NCI-H345 treated with DMSO at 0.1 percent for 48 hours (cell line): ENCODE measurements at regions not wholly inside any gene's neighbourhood (a gene's known extent, or its start where the extent isn't known, plus 50 kb on each side); places are given as distances from the start of the nearest gene placed in this dataset.
A peak's percentile ranks its signal among the peaks of the same experiment; 100 is the strongest.
"Not testable (repeated sequence)": the region's sequence is repeated elsewhere in the genome, so short reads cannot be mapped to it uniquely, and the experiment has no call there.

ENCODE experiments used
- DNase-seq: peaks from one replicate; lab custom pipeline; 2025; ENCODE audit not compliant: unreplicated experiment; lab: John Stamatoyannopoulos, UW

DNA sequence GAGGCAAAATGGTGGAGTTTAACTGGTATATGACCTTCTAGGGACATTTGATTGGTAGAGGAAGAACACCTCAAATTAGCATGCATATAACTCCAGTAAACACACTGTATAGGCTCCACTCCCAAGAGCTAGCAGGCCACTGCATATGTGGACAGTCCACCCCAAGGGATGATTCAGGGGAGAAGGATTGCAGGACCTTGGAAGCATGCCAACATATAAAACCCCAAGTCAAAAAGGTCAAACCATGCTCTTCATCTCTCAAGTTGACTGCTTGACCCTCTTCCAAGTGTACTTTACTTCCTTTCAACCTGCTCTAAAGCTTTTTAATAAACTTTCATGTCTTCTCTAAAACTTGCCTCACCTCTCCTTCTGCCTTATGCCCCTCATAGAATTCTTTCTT is 459.9 kb upstream of the CCDC179 start:
- no peak for DNase-seq

GRCh38 chr11:23335586-23335985 is 475.3 kb upstream of the CCDC179 start:
- DNase-seq, result not testable (repeated sequence)

- no peak for DNase-seq
Measured at GRCh38 chr11:23336961-23337360, 476.7 kb upstream of the CCDC179 start.

DNA sequence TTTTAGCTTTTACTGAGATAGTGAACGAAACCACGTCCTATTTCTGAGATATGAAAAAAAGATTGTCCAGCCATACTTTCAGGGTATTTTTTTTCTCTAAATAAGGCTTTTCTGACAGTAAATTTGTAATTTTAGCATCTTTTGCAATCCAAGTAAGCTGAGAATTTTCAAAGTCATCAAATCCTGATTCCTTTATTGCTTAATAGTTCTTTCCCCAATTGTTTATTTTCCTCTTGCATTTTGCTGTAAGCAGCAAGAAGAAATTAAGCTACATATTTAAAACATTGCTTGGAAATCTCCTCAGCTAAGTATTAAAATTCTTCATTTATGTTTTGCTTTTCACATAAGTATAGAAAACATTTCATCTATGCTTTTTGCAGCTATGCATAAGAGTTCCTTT is 493.3 kb upstream of the CCDC179 start:
- no peak for DNase-seq

DNA sequence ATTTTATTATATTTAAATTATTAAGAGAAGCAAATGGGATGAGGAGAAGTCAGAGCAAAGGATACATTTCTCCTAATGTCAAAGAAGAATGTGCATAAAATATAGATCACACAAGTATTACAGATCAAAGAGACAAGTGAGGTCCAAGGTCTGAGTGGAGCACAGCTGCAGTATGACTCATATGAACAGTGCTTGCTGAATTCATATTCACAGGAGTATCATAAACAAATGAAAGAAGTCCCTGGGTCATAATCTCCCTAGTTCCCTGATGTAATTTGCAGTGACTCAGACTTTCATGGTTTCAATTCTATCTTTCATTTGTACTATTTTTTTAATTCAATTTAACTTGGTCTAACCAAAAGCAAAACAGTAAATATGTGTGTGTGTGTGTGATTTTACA is 499.0 kb upstream of the CCDC179 start:
- no peak for DNase-seq

GRCh38 chr11:23364076-23364475 is 503.8 kb upstream of the CCDC179 start:
- no peak for DNase-seq

GRCh38 chr11:23370580-23371275 is 510.5 kb upstream of the CCDC179 start:
- no peak for DNase-seq

DNA sequence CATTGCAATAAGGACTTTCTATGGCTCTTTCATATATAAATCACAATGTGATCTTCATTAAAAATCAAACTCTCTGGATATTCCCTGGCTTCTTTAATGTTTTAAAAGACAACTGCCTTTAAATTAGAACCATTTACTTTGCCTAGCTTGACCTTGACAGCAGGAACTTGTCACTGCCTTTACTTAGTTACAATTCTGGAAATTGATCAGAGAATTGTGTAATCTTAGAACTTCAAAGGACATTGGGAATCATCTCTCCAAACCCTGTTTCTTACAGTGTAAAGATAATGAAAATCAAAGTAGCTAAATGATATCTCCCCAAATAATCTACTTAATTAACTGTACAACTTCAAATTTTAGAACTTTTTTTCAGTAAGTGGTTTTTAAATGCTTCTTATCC is 517.6 kb upstream of the CCDC179 start:
- DNase-seq, result no peak

- DNase-seq, result no peak
Measured at GRCh38 chr11:23391031-23391430, 530.8 kb upstream of the CCDC179 start.

DNA sequence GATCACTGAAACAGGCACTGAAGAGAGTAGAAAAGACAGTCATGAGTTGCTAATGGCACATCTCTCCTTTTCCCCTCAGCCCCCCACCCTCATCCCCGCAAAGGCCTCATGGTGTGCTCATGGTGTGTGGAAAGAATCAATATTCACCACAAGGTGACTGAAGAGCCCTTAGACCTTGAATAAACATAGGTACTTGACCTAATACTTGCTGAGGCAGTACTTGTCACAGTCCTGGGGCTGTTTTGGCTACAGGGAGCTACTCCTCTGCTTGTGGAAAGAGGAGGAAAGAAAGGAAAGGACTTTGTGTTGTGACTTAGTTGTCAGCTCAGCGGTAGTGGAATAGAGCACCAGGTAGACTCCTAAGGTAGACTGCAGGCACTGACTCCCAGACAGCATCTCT is 537.8 kb upstream of the CCDC179 start:
- DNase-seq, result peak; percentile 67

DNA sequence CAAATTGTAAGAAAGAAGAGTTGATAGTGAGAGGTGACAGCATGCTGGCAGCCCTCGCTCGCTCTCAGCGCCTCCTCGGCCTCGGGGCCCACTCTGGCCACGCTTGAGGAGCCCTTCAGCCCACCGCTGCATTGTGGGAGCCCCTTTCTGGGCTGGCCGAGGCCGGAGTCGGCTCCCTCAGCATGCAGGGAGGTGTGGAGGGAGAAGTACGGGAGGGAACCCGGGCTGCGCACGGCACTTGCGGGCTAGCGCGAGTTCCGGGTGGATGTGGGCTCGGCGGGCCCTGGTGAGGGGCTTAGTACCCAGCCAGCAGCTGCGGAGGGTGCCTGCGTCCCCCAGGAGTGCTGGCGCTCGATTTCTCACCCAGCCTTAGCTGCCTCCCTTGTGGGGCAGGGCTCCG is 539.7 kb upstream of the CCDC179 start:
- DNase-seq, result no peak

DNA sequence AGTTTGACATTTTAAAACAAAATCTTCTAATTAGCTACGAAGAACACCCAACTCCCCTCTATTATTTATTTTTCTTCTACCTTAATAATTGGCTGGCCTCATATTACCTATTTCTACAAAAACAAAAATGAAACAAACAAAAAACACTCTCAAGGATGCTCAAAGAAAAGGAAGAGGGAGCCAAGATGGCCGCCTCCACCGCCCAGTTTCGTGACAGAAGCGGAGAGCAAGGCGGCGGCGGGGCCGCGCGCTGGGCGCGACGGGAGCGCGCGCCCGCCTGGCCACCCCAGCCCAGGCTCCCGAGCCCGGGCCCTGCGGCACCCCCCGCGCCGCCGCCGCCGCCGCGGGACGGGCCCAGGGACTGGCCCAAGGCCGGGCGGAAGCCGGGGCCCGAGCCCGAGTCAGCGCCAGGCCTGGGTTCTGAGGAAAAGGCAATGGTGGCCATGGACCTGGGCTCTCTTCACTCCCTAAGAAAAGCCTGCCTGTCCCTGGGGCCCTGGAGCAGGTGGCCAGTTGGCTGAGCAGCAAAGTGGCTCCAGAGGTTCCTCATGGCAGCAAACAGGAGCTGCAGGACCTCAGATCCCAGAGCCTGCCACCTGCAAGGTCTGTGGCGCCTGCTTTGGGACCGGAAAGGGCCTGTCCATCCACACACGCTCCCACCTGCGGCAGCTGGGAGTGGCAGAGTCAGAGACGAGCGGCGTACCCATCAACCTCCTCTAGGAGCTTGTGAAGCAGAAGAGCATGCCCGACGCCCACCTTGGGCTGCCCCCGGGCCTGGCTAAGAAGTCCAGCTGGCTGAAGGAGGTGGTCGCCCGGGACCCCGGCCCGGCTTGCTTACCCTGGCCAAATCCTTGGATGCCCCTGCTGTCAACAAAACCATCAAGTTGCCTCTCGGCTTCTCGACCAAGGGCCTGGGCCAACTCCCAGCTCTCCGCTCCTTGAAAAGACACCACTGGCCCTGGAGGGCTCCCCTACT is 543.2 kb upstream of the CCDC179 start:
- DNase-seq, result no peak

DNA sequence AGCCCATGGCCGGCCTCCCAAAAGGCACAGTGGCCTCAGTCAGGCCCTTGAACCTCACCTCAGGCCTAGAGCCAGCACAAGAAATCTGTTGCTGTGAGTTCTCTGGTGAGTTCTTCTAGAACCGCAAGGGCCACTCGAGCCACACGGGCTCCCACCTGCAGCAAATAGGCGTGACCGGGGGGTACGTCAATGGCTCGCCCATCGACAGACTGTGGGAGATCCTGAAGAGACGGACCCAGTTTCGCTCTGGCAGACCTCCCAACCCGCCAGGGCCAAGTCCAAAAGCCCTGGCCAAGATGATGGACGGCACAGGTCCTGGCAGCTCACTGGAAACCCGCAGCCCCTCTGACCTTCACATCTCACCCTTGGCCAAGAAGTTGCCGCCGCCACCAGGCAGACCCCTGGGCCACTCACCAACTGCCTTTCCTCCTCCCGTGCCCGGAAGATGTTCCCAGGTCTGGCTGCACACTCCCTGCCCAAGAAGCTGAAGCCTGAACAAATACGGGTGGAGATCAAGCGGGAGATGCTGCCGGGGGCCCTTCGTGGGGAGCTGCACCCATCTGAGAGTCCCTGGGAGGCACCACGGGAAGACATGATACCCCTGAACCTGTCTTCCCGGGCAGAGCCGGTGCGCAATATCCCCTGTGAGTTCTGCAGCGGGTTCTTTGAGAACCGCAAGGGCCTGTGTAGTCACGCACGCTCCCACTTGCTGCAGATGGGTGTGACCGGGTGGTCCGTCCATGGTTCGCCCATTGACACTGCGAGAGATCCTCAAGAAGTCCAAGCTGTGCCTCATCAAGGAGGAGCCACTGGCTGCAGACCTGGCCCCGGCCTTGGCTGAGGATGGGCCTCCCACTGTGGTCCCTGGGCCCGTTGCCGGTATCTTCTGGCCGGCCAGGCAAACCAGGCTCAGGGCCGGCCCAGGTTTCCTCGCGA is 544.2 kb upstream of the CCDC179 start:
- no peak for DNase-seq

DNA sequence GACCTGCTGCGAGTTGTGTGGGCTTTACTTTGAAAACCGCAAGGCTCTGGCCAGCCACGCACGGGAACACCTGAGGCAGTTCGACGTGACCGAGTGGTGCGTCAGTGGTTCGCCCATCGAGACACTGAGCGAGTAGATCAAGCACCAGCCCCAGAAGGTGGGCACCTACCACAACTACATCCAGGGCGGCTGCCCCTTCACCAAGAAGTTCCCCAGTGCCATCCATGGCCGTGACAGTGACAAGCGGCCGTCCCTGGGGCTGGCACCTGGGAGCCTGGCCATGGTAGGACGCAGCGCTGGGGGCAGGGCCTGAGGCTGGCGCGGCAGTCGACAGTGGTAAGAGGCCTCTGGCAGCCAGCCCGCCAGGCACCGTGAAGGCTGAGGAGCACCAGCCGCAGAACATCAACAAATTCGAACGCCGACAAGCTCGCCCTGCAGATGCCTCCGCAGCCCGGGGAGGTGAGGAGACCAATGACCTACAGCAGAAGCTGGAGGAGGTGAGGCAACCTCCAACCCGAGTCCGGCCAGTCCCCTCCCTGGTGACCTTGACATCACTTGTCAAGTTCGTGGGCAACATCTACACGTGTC is 545.2 kb upstream of the CCDC179 start:
- DNase-seq, result no peak

DNA sequence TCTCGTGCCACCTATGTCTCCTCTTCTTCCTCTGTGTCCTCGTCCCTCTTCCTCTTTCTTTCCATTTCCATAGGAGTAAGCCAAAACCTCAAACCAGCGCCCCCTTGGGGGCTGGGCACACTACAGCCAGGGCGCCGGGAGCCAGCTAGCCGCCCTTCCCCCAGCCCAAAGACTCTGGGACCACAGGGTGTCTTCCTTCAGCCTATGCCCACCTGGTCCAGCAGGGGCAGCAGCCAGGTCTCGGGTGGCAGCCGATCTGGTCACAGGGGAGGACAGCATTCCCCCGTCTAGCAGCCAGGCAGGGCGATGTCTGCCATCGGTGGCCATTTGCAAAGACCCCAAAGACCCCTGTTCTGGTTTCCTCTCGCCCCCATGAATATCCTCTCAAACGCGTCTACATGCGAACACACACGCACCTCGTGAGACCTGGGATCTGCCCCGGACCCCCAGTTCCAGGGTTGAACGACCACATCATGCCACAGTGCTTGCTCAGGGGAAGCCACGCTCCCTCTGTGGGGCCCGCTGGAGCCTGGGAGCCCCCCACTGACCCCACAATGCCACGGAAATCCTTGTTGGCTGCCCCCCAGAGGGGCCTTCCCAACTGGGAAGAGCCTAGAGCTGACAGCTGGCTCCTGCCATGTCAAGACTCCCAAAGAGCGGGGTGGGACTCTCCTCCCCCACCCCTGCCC is 546.0 kb upstream of the CCDC179 start:
- no peak for DNase-seq

GRCh38 chr11:23413057-23413456 is 552.8 kb upstream of the CCDC179 start:
- no peak for DNase-seq

- DNase-seq, result no peak
Measured at GRCh38 chr11:23423104-23423503, 562.8 kb upstream of the CCDC179 start.

GRCh38 chr11:23423656-23424055 is 563.4 kb upstream of the CCDC179 start:
- DNase-seq, result no peak

DNA sequence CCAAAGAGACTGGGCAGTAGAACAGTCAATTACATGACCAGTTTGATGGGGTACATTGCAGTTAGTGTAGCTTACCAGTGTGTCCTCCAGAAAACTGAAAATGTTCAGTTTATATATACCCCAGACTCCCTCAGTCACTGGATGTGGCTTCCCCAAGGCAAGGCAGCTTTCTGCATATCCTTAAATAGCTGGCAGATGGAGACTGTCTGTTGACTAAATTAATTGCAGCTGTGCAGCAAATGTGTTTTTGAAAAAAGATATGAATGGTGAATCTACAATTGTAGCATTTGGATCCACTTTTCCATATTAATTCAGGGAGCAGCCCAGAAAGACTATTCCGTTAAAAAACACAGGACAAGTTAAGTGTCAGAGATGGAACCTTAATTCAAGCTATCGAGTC is 565.1 kb upstream of the CCDC179 start:
- DNase-seq, result no peak

DNA sequence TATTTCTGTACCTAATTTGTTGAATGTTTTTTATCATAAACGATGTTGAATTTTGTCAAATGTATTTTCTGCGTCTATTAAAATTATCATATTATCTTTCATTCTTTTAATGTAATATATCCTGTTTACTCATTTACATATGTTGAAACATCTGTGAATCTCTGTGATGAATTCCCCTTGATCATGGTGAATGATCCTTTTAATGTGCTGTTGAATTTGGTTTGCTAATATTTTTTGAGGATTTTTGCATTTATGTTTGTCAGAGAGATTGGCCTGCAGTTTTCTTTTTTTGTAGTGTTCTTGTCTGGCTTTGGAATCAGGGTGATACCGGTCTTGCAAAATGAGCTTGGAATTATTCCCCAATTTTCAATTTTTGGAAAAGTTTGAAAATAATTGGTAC is 569.3 kb upstream of the CCDC179 start:
- no peak for DNase-seq
